Fibroblast of skin of left biceps (primary cell): ENCODE measurements at regions not wholly inside any gene's neighbourhood (a gene's known extent, or its start where the extent isn't known, plus 50 kb on each side); places are given as distances from the start of the nearest gene placed in this dataset.

ENCODE experiments used
- DNase-seq, 2 experiments: peaks; one replicate each; pipeline ENCODE4 v3.0.0-alpha.2; 2013; ENCODE audit warnings: low read depth in 2 of 2

- DNase-seq: no peak
Measured at GRCh38 chr1:244971552-244972216, 107.3 kb upstream of the HNRNPU start.

GRCh38 chr1:244970744-244971551 lies 106.6 kb upstream of the HNRNPU start:
- DNase-seq: peak; percentile 95 to 96

- DNase-seq: peak; percentile 40 to 47
Measured at GRCh38 chr1:244970236-244970743, 105.9 kb upstream of the HNRNPU start.

GRCh38 chr1:244969355-244970235 lies 105.3 kb upstream of the HNRNPU start:
- peak; percentile 70 to 74 for DNase-seq

- no peak for DNase-seq
Measured at GRCh38 chr1:244968881-244969280, 104.5 kb upstream of the HNRNPU start.

GRCh38 chr1:244968471-244968871 lies 104.1 kb upstream of the HNRNPU start:
- no peak for DNase-seq

GRCh38 chr1:244967159-244967558 lies 102.8 kb upstream of the HNRNPU start:
- no peak for DNase-seq

GRCh38 chr1:244965185-244966030 lies 101.1 kb upstream of the HNRNPU start:
- DNase-seq: no peak

GRCh38 chr1:244964112-244964971 lies 100.0 kb upstream of the HNRNPU start:
- DNase-seq: peak; percentile 52 to 63

- DNase-seq: no peak
Measured at GRCh38 chr1:244963231-244963826, 99.0 kb upstream of the HNRNPU start.

- no peak for DNase-seq
Measured at GRCh38 chr1:244962130-244962529, 97.8 kb upstream of the HNRNPU start.

GRCh38 chr1:244960904-244961303 lies 96.6 kb upstream of the HNRNPU start:
- DNase-seq: no peak

GRCh38 chr1:244958593-244958992 lies 94.2 kb upstream of the HNRNPU start:
- no peak for DNase-seq

GRCh38 chr1:244957525-244957924 lies 93.2 kb upstream of the HNRNPU start:
- DNase-seq: no peak

GRCh38 chr1:244957122-244957521 lies 92.8 kb upstream of the HNRNPU start:
- no peak for DNase-seq

- DNase-seq: no peak
Measured at GRCh38 chr1:244955661-244956060, 91.3 kb upstream of the HNRNPU start.

- no peak for DNase-seq
Measured at GRCh38 chr1:244954359-244954758, 90.0 kb upstream of the HNRNPU start.

GRCh38 chr1:244953901-244954300 lies 89.6 kb upstream of the HNRNPU start:
- DNase-seq: no peak

GRCh38 chr1:244952940-244953339 lies 88.6 kb upstream of the HNRNPU start:
- no peak for DNase-seq
